ENCODE measurements at regions not wholly inside any gene's neighbourhood (a gene's known extent, or its start where the extent isn't known, plus 50 kb on each side); places are given as distances from the start of the nearest gene placed in this dataset.

DNA sequence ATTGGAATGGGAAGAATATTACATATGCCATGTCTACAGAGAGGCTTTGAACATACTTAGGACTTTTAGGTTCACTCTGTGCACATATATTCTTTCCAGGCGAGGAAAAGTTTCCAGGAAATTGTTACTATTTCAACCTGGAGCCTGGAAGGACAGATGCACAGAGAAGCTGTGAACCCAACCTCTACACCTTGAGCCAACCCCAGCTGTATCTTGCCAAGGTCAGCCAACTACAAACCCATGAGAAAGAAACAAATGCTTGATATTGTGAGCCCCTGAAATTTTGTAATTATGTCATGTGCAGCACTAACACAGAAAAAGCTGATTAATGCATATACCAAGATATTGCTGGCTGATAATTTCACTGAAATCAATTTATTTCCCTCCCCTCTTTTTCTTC lies 404.9 kb downstream of the GLRX3 start:
- TF ChIP-seq, protein P1, sequence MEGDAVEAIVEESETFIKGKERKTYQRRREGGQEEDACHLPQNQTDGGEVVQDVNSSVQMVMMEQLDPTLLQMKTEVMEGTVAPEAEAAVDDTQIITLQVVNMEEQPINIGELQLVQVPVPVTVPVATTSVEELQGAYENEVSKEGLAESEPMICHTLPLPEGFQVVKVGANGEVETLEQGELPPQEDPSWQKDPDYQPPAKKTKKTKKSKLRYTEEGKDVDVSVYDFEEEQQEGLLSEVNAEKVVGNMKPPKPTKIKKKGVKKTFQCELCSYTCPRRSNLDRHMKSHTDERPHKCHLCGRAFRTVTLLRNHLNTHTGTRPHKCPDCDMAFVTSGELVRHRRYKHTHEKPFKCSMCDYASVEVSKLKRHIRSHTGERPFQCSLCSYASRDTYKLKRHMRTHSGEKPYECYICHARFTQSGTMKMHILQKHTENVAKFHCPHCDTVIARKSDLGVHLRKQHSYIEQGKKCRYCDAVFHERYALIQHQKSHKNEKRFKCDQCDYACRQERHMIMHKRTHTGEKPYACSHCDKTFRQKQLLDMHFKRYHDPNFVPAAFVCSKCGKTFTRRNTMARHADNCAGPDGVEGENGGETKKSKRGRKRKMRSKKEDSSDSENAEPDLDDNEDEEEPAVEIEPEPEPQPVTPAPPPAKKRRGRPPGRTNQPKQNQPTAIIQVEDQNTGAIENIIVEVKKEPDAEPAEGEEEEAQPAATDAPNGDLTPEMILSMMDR (IDR thresholded peaks at IDR 0.05), result no peak
- no peak for TF ChIP-seq POLR2A (IDR thresholded peaks at IDR 0.05)
